Retinal pigment epithelial cell (primary cell): ENCODE measurements at regions not wholly inside any gene's neighbourhood (a gene's known extent, or its start where the extent isn't known, plus 50 kb on each side); places are given as distances from the start of the nearest gene placed in this dataset.

ENCODE experiments used
- DNase-seq: peaks from one replicate; pipeline ENCODE4 v3.0.0-alpha.2; 2010; ENCODE audit warnings: low read depth
- H3K4me3 ChIP-seq: 2 replicates; pipeline ENCODE4 v1.5.1; 2011; ENCODE audit warnings: mild to moderate bottlenecking, low read length, control low read depth, moderate library complexity
- TF ChIP-seq, protein P1 (sequence below): conservative IDR thresholded peaks from 2 replicates; pipeline ENCODE4 v1.5.1; 2011; ENCODE audit warnings: low read depth, low read length, control low read depth, inconsistent platforms

GRCh38 chr12:65586796-65587195 lies 237.5 kb upstream of the HMGA2 start:
- no peak overlapping the region for H3K4me3 ChIP-seq
- TF ChIP-seq, protein P1, sequence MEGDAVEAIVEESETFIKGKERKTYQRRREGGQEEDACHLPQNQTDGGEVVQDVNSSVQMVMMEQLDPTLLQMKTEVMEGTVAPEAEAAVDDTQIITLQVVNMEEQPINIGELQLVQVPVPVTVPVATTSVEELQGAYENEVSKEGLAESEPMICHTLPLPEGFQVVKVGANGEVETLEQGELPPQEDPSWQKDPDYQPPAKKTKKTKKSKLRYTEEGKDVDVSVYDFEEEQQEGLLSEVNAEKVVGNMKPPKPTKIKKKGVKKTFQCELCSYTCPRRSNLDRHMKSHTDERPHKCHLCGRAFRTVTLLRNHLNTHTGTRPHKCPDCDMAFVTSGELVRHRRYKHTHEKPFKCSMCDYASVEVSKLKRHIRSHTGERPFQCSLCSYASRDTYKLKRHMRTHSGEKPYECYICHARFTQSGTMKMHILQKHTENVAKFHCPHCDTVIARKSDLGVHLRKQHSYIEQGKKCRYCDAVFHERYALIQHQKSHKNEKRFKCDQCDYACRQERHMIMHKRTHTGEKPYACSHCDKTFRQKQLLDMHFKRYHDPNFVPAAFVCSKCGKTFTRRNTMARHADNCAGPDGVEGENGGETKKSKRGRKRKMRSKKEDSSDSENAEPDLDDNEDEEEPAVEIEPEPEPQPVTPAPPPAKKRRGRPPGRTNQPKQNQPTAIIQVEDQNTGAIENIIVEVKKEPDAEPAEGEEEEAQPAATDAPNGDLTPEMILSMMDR = no peak
- no peak for DNase-seq

DNA sequence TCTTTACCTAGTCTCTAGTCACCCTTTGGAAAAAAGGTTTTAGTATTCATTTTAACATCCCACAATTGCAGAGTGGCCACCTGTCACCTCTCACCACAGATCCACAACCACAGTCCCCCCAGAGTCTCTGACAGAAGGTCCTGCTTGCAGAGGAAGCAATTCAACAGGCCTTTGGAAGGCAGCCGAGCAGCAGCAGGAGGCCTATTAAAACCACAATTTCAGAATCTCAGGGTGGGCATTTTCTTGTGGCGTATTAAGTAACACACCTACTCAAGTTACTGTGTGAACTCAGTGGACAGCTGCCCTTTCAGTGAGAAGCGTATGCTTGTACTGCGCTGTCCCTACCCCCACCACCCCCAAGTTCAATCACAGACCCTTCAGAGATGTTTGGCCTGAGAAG lies 234.0 kb upstream of the HMGA2 start:
- H3K4me3 ChIP-seq = no peak overlapping the region
- DNase-seq = no peak
- TF ChIP-seq, protein P1 = no peak

GRCh38 chr12:65592416-65592815 lies 231.9 kb upstream of the HMGA2 start:
- TF ChIP-seq, protein P1 = no peak
- no peak for DNase-seq
- no peak overlapping the region for H3K4me3 ChIP-seq

GRCh38 chr12:65593239-65593701 lies 231.0 kb upstream of the HMGA2 start:
- TF ChIP-seq, protein P1 = no peak
- H3K4me3 ChIP-seq = no peak overlapping the region
- DNase-seq = no peak

DNA sequence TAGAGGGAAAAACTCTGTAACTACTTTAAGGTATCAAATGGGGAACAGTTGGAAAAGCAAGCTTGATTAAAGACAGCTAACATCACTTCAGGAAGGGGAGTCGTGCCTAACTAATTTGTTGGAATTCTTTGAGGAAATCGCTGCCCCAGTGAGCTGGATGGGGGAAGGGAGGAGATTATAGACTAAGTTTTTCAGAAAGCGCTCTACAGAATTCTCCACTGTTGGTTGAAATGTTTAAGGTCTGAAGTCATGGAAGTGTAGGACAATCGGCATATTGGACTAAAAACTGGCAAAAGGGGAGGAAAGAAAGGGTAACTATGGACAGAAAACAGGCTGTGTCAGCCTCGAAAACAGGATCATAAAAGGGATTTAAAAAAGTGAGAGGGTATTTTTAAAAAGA lies 229.9 kb upstream of the HMGA2 start:
- TF ChIP-seq, protein P1 = no peak
- DNase-seq = peak; percentile 54
- no peak overlapping the region for H3K4me3 ChIP-seq

DNA sequence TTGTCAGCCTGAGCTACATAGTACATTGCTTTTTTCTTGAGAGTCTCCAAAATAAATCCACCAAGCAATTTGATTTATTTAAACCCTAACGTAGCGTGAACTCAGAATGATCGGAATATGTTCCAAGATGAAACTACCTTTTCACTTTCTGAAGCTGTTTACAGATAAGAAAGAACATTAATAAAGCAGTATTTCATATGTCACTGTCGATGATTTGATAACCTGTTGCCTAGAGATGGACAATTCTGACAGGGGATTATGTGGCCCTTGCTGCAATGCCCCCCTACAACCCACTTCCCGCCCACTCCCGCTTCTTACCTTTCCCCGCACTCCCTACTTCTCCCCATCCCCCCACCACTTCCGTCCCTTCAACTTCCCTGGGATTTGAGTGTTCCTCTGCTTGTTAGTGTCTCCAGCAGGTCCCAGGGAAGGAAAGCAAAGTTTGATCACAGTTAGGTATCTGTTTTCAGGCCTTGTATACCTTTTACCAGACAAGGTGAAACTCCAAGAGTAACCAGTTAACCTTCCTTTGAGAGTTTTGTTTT lies 229.2 kb upstream of the HMGA2 start:
- no peak overlapping the region for H3K4me3 ChIP-seq
- no peak for DNase-seq
- TF ChIP-seq, protein P1 = no peak

DNA sequence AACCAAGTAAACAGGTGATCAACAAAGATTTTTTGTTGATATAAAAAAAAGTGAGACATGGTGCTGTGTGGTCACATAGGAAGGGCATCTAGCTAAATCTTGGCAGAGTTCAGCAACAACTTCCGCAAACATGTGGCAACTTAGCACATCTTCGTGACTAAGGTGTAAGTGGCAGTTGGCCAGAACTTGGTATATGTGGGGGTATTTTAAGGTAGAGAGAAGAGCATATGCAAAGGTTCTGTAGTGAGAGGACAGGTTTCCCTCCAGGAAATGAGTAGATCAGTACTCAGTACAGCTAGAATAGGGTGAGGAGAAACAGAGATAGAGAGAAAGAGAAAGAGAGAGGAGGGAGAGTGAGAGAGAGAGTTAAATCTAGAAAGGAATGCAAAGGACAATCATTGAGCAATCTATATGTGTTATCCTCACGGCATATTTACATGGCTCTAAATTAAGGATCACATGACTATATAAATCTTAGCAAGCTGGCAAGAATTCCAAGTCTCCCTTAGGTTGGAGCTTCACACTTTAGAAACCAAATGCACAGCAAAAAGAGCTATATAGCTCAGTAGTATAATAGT lies 227.7 kb upstream of the HMGA2 start:
- TF ChIP-seq, protein P1 = no peak
- no peak overlapping the region for H3K4me3 ChIP-seq
- DNase-seq = no peak
